ENCODE measurements at regions not wholly inside any gene's neighbourhood (a gene's known extent, or its start where the extent isn't known, plus 50 kb on each side); places are given as distances from the start of the nearest gene placed in this dataset.
"Not testable (repeated sequence)": the region's sequence is repeated elsewhere in the genome, so short reads cannot be mapped to it uniquely, and the experiment has no call there.

GRCh38 chr3:15903759-15904720, 106.3 kb upstream of the ANKRD28 start:
- DNase-seq: no peak

- no peak for DNase-seq
These were observed 107.3 kb upstream of the ANKRD28 start for GRCh38 chr3:15905041-15905440.

GRCh38 chr3:15907403-15907802, 109.6 kb upstream of the ANKRD28 start:
- not testable (repeated sequence) for DNase-seq

- DNase-seq: no peak
These were observed 121.2 kb upstream of the ANKRD28 start for GRCh38 chr3:15918988-15919387.

- no peak for DNase-seq
These were observed 122.2 kb upstream of the ANKRD28 start for GRCh38 chr3:15919971-15920370.

- DNase-seq: no peak
These were observed 126.0 kb upstream of the ANKRD28 start for GRCh38 chr3:15923640-15924405.

GRCh38 chr3:15924914-15925313, 127.1 kb upstream of the ANKRD28 start:
- no peak for DNase-seq

- no peak for DNase-seq
These were observed 129.1 kb upstream of the ANKRD28 start for GRCh38 chr3:15926871-15927270.

- DNase-seq: no peak
These were observed 130.2 kb upstream of the ANKRD28 start for GRCh38 chr3:15927969-15928368.

GRCh38 chr3:15929944-15930571, 132.3 kb upstream of the ANKRD28 start:
- DNase-seq: no peak

GRCh38 chr3:15932348-15933300, 134.8 kb upstream of the ANKRD28 start:
- DNase-seq: no peak

- DNase-seq: no peak
These were observed 135.8 kb upstream of the ANKRD28 start for GRCh38 chr3:15933439-15934139.

- DNase-seq: no peak
These were observed 136.8 kb upstream of the ANKRD28 start for GRCh38 chr3:15934389-15935195.

GRCh38 chr3:15936312-15936711, 138.5 kb upstream of the ANKRD28 start:
- no peak for DNase-seq

- DNase-seq: no peak
These were observed 142.9 kb upstream of the ANKRD28 start for GRCh38 chr3:15940641-15941040.

- DNase-seq: not testable (repeated sequence)
These were observed 143.7 kb upstream of the ANKRD28 start for GRCh38 chr3:15941457-15941856.

- DNase-seq: no peak
These were observed 144.2 kb upstream of the ANKRD28 start for GRCh38 chr3:15941958-15942357.

- no peak for DNase-seq
These were observed 144.7 kb upstream of the ANKRD28 start for GRCh38 chr3:15942462-15942861.

- DNase-seq: no peak
These were observed 145.2 kb upstream of the ANKRD28 start for GRCh38 chr3:15942936-15943335.

GRCh38 chr3:15948388-15948787, 150.6 kb upstream of the ANKRD28 start:
- no peak for DNase-seq

Measured in activated effector memory CD4-positive, alpha-beta T cell treated with Interleukin-2 at 50 U/mL for 16 hours (primary cell).